Lower leg skin (tissue), 4 donors: ENCODE measurements at regions not wholly inside any gene's neighbourhood (a gene's known extent, or its start where the extent isn't known, plus 50 kb on each side); places are given as distances from the start of the nearest gene placed in this dataset.

ENCODE experiments used
- DNase-seq, 2 donors: peaks; one replicate each; pipeline ENCODE4 v3.0.0-alpha.2; 2019; ENCODE audit warnings: low spot score in 2 of 2
- H3K4me3 ChIP-seq: fragments of 200-600 bp; sonication (generic); 2 replicates; pipeline ENCODE4 v1.5.1; 2017; ENCODE audit warnings: mild to moderate bottlenecking, low read depth; ENCODE audit not compliant: poor library complexity, severe bottlenecking
- POLR2A ChIP-seq, 2 donors: fragments of 450-650 bp; IDR thresholded peaks; one replicate each; pipeline ENCODE4 v1.6.1; 2016 to 2017; ENCODE audit warnings: antibody characterized with exemption in 2 of 2, mild to moderate bottlenecking in 1 of 2, moderate library complexity in 1 of 2
- WGBS, 2 donors: methylation state at CpG; one replicate each; pipeline ENCODE4 v1.1.5; 2018; 5-methylcytosine and 5-hydroxymethylcytosine counted together
- intact Hi-C: fragments of 100-400 bp; cut with DNase I; formaldehyde crosslinking; loops from one replicate; pipeline ENCODE4 v1.15.0; 2023; ENCODE audit warnings: low total_unique reads
- TF ChIP-seq, protein P1 (sequence below), 3 donors: fragments of 450-650 bp; IDR thresholded peaks; one replicate each; pipeline ENCODE4 v1.5.1; 2016; ENCODE audit warnings: antibody characterized with exemption in 3 of 3, mild to moderate bottlenecking in 3 of 3, moderate library complexity in 2 of 3

DNA sequence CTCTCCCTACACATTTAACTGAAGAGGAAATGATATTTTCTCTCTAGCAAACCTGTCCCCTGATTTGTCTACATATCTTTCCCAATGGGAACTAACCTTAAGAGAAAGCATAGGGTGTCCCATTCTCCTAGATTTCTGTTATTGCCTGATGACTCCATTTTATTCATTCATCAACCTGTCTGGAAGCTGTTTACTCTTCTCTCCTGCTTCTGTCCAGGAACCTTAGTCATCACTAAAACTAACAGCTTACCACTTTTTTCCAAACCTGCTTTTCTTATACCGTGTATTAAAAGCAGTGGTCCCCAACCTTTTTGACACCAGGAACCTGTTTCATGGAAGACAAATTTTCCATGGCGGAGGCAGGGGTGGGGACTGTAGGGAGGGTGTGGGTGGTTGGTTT lies 473.3 kb upstream of the PCDH15 start:
- no peak for DNase-seq
- intact Hi-C loops, result no loop called here
- 78 to 91% methylated on average over 2 of the region's 2 CpGs for WGBS, 2 donors
- no peak overlapping the region for H3K4me3 ChIP-seq
- TF ChIP-seq POLR2A (IDR thresholded peaks at IDR 0.05), result no peak
- TF ChIP-seq, protein P1, sequence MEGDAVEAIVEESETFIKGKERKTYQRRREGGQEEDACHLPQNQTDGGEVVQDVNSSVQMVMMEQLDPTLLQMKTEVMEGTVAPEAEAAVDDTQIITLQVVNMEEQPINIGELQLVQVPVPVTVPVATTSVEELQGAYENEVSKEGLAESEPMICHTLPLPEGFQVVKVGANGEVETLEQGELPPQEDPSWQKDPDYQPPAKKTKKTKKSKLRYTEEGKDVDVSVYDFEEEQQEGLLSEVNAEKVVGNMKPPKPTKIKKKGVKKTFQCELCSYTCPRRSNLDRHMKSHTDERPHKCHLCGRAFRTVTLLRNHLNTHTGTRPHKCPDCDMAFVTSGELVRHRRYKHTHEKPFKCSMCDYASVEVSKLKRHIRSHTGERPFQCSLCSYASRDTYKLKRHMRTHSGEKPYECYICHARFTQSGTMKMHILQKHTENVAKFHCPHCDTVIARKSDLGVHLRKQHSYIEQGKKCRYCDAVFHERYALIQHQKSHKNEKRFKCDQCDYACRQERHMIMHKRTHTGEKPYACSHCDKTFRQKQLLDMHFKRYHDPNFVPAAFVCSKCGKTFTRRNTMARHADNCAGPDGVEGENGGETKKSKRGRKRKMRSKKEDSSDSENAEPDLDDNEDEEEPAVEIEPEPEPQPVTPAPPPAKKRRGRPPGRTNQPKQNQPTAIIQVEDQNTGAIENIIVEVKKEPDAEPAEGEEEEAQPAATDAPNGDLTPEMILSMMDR (IDR thresholded peaks at IDR 0.05), result no peak

DNA sequence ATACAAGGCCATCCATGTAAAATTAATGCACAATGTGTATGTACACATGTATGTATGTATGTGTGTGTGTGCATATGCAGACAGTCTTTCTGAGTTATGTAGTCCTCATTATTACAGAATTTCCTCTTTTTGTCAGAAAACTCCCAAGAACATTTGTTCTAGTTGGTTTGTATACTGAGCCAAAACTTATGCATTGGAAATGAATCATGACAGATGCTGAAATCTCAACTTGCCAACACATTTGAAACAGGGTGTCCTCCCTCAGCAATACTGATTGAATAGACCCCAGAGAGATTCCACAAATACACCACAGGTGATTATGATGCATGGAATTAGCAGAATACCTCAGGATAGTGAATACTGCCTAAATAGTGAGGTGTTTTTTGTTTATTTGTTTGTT lies 472.9 kb upstream of the PCDH15 start:
- no peak overlapping the region for H3K4me3 ChIP-seq
- DNase-seq, result no peak
- TF ChIP-seq, protein P1 (IDR thresholded peaks at IDR 0.05), result no peak
- TF ChIP-seq POLR2A (IDR thresholded peaks at IDR 0.05), result no peak
- intact Hi-C loops, result no loop called here

- H3K4me3 ChIP-seq, result no peak overlapping the region
- intact Hi-C loops, result no loop called here
- 68 to 69% methylated on average over 3 of the region's 3 CpGs for WGBS, 2 donors
- TF ChIP-seq POLR2A (IDR thresholded peaks at IDR 0.05), result no peak
- TF ChIP-seq, protein P1 (IDR thresholded peaks at IDR 0.05), result no peak
- DNase-seq, result no peak
Observed at GRCh38 chr10:55272886-55273285, 471.9 kb upstream of the PCDH15 start.

GRCh38 chr10:55266797-55267196 lies 465.8 kb upstream of the PCDH15 start:
- intact Hi-C loops, result no loop called here
- 86 to 87% methylated on average over 4 of the region's 4 CpGs for WGBS, 2 donors

GRCh38 chr10:55263327-55263726 lies 462.3 kb upstream of the PCDH15 start:
- DNase-seq, result no peak
- TF ChIP-seq, protein P1 (IDR thresholded peaks at IDR 0.05), result no peak
- intact Hi-C loops, result no loop called here
- 57 to 63% methylated on average over 5 of the region's 5 CpGs for WGBS, 2 donors
- H3K4me3 ChIP-seq, result no peak overlapping the region

More at GRCh38 chr10:55266797-55267196, 465.8 kb upstream of the PCDH15 start:
- no peak for TF ChIP-seq POLR2A (IDR thresholded peaks at IDR 0.05)
- TF ChIP-seq, protein P1 (IDR thresholded peaks at IDR 0.05), result no peak
- DNase-seq, result no peak
- no peak overlapping the region for H3K4me3 ChIP-seq

DNA sequence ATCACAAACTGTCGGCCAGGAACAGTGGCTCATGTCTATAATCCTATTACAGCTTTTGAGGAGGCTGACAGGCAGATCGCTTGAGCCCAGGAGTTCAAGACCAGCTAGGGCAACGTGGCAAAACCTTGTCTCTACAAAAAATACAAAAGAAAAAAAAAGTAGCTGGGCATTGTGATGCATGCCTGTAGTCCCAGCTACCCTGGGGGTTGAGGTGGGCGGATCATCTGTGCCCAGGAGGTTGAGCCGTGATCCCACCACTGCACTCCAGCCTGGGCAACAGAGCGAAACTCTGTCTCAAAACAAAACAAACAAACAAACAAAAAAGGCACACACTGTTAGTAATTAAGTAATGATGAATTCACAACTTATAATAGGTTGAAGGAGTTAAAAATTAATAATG lies 441.5 kb upstream of the PCDH15 start:
- DNase-seq, result no peak
- 63 to 64% methylated on average over 6 of the region's 6 CpGs for WGBS, 2 donors
- TF ChIP-seq, protein P1 (IDR thresholded peaks at IDR 0.05), result no peak
- TF ChIP-seq POLR2A (IDR thresholded peaks at IDR 0.05), result no peak
- intact Hi-C loops, result no loop called here
- H3K4me3 ChIP-seq, result no peak overlapping the region
